Astrocyte of the spinal cord (primary cell): ENCODE measurements at regions not wholly inside any gene's neighbourhood (a gene's known extent, or its start where the extent isn't known, plus 50 kb on each side); places are given as distances from the start of the nearest gene placed in this dataset.
"Not testable (repeated sequence)": the region's sequence is repeated elsewhere in the genome, so short reads cannot be mapped to it uniquely, and the experiment has no call there.

ENCODE experiments used
- DNase-seq: peaks from one replicate; pipeline ENCODE4 v3.0.0; 2011; ENCODE audit warnings: low read depth, low spot score
- H3K4me3 ChIP-seq: 2 replicates; pipeline ENCODE4 v1.5.1; 2011; ENCODE audit warnings: low read depth, mild to moderate bottlenecking, low read length, moderate library complexity
- CTCF ChIP-seq: IDR thresholded peaks from 2 replicates; pipeline ENCODE4 v1.5.1; 2012; ENCODE audit warnings: low read depth, mild to moderate bottlenecking, low read length, inconsistent platforms
- in situ Hi-C: cut with HindIII; loops from 2 replicates; pipeline ENCODE4 v1.10.0; 2017; ENCODE audit warnings: low sequenced_read_pairs

- in situ Hi-C loops: no loop called here
- no peak for TF ChIP-seq CTCF
- no peak overlapping the region for H3K4me3 ChIP-seq
- DNase-seq: no peak
Measured at GRCh38 chr18:30810580-30810979, 232.0 kb downstream of the DSC3 start.

- no peak for DNase-seq
- H3K4me3 ChIP-seq: no peak overlapping the region
- no peak for TF ChIP-seq CTCF
- in situ Hi-C loops: no loop called here
Measured at GRCh38 chr18:30806823-30807222, 235.7 kb downstream of the DSC3 start.

GRCh38 chr18:30800800-30801199, 241.7 kb downstream of the DSC3 start:
- H3K4me3 ChIP-seq: no peak overlapping the region
- in situ Hi-C loops: no loop called here
- no peak for DNase-seq
- no peak for TF ChIP-seq CTCF

- in situ Hi-C loops: no loop called here
- no peak for TF ChIP-seq CTCF
- H3K4me3 ChIP-seq: no peak overlapping the region
- no peak for DNase-seq
Measured at GRCh38 chr18:30792051-30792450, 250.5 kb downstream of the DSC3 start.

GRCh38 chr18:30788411-30788991, 254.0 kb downstream of the DSC3 start:
- H3K4me3 ChIP-seq, DNase-seq, in situ Hi-C loops: not testable (repeated sequence)

- TF ChIP-seq CTCF: no peak
- no peak overlapping the region for H3K4me3 ChIP-seq
- no peak for DNase-seq
- in situ Hi-C loops: no loop called here
Measured at GRCh38 chr18:30787410-30787809, 255.1 kb downstream of the DSC3 start.

- DNase-seq: no peak
Measured at GRCh38 chr18:30781601-30782000, 260.9 kb downstream of the DSC3 start.

More at GRCh38 chr18:30781601-30782000, 260.9 kb downstream of the DSC3 start:
- no peak overlapping the region for H3K4me3 ChIP-seq
- in situ Hi-C loops: no loop called here
- TF ChIP-seq CTCF: no peak
